Choroid plexus epithelial cell (primary cell): ENCODE measurements at regions not wholly inside any gene's neighbourhood (a gene's known extent, or its start where the extent isn't known, plus 50 kb on each side); places are given as distances from the start of the nearest gene placed in this dataset.
"Not testable (repeated sequence)": the region's sequence is repeated elsewhere in the genome, so short reads cannot be mapped to it uniquely, and the experiment has no call there.

Source experiments
- DNase-seq: peaks from one replicate; pipeline ENCODE4 v3.0.0-alpha.2; 2010; ENCODE audit warnings: low read depth
- H3K4me3 ChIP-seq: 2 replicates; pipeline ENCODE4 v1.5.1; 2011; ENCODE audit warnings: low read depth, mild to moderate bottlenecking, control low read depth, low read length, moderate library complexity
- TF ChIP-seq, protein P1 (sequence below): conservative IDR thresholded peaks from 2 replicates; pipeline ENCODE4 v1.5.1; 2011; ENCODE audit warnings: low read depth, mild to moderate bottlenecking, control low read depth, inconsistent platforms, low read length, moderate library complexity

DNA sequence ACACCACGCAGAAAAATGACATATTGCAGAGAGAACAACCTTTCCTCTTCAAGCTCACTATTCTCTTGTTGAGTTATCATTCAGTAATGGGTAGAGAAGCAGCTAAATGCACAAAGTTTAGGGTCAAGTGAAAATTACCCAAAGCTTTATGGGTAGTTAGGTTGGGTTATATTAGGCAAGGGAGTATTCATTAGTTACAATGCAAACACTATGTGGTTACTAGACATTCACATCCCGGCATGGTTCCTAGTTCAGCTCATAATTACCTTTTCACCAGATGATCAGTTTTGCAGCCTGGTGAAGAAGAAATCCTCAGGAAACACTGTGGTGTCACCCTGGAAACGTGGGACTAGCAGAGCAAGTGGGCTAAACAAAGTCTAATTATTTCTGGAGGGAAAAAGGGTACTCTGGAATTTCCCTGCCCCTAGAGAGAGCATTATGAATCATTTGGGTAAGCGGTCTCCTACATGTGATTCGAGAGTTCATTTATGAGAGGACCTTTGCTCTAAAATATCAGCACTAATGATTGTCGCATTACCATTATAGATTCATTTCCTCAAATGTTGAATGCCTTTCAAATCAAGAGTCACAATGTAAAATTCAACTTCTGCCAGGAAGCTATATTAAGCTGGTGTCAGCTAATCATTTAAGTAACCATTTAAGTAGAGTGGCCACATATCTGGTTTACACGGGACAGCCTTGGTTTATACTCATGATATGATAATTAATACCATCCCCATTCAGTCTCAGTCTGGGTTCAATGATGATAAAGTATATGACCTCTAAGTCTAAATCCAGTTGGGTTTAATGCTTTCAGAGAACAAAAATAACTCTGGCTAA is 1208.0 kb downstream of the DIAPH3 start:
- TF ChIP-seq, protein P1, sequence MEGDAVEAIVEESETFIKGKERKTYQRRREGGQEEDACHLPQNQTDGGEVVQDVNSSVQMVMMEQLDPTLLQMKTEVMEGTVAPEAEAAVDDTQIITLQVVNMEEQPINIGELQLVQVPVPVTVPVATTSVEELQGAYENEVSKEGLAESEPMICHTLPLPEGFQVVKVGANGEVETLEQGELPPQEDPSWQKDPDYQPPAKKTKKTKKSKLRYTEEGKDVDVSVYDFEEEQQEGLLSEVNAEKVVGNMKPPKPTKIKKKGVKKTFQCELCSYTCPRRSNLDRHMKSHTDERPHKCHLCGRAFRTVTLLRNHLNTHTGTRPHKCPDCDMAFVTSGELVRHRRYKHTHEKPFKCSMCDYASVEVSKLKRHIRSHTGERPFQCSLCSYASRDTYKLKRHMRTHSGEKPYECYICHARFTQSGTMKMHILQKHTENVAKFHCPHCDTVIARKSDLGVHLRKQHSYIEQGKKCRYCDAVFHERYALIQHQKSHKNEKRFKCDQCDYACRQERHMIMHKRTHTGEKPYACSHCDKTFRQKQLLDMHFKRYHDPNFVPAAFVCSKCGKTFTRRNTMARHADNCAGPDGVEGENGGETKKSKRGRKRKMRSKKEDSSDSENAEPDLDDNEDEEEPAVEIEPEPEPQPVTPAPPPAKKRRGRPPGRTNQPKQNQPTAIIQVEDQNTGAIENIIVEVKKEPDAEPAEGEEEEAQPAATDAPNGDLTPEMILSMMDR: no peak
- DNase-seq: no peak
- H3K4me3 ChIP-seq: no peak overlapping the region

DNA sequence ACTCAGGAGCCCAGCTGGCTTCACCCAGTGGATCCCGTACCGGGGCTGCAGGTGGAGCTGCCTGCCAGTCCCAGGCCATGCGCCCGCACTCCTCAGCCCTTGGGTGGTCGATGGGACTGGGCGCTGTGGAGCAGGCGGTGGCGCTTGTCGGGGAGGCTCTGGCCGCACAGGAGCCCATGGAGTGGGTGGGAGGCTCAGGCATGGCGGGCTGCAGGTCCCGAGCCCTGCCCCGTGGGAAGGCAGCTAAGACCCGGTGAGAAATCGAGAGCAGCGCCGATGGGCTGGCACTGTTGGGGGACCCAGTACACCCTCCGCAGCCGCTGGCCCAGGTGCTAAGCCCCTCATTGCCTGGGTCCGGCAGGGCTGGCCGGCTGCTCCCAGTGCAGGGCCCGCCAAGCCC is 1205.6 kb downstream of the DIAPH3 start:
- DNase-seq, H3K4me3 ChIP-seq: not testable (repeated sequence)

DNA sequence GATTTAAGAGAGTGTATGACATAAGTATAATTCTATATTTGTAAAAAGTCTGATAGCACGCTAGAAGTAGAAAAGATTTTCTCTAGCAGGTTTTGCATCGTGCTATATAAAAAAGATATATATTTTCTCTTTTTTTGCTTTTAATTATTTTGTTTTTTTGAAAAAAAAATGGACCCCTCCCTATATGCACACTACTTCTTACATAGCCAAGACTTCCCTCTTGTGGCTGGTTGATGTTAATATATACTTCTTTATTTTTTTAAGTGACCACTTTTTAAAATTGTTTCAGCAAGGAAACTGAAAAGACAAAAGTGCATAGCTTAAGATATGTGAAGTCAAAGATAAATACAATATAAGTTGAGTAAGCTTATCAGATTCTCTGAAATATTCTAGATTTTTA is 1202.8 kb downstream of the DIAPH3 start:
- peak; percentile 69 for DNase-seq
- H3K4me3 ChIP-seq: no peak overlapping the region
- TF ChIP-seq, protein P1: peak; percentile 43

DNA sequence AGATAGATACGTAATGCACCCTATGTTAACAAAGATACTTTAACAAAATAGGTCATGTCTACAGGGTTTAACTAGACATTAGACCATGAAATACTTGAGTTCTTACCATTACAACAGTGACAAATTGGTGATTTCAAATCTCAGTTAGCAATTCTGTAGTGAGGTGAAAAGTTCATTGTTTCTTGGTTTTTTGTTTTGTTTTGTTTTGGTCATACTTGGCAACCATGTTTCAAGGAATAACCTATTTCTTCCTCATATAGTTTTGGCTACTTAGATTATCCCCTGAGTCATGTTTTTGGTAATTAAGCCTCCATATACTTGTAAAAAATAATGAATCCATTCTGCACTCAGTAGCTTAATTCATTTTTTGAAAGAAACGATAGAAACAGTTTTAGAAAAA is 1200.4 kb downstream of the DIAPH3 start:
- no peak overlapping the region for H3K4me3 ChIP-seq
- TF ChIP-seq, protein P1: no peak
- DNase-seq: peak; percentile 17

DNA sequence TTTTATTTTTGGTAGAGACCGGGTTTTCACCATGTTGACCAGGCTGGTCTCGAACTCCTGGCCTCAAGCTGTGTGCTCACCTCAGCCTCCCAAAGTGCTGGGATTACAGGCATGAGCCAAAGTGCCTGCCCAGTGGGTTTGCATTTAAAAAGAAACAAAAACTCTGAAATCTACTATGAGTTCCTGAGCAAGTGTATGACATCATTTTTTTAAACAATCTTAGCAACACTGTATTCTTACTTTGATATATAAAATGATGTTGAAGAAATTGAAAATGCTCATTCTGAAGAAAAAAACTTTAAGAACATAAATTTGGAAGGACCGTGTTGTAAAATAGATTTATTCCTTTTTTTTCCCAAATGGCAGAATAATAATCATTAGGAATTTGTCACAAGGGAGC is 1199.7 kb downstream of the DIAPH3 start:
- H3K4me3 ChIP-seq: no peak overlapping the region
- DNase-seq: no peak
- TF ChIP-seq, protein P1: no peak

DNA sequence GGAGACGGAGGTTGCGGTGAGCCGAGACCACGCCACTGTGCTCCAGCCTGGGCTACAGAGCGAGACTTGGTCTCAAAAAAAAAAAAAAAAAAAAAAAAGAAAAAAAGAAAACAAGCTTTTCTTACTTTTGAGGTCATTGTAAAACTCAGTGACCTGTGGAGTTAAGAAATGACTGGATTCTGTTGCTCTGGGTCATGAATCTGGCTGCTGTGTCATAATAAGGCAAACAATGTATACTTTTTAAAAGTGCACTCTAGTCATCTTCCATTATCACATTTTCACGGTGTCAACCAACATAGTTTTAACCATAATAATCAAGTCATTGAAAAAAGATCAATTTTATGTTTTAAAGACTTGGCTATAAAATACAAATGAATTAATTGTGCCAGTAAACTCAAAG is 1186.6 kb downstream of the DIAPH3 start:
- H3K4me3 ChIP-seq: no peak overlapping the region
- TF ChIP-seq, protein P1: no peak
- DNase-seq: no peak

DNA sequence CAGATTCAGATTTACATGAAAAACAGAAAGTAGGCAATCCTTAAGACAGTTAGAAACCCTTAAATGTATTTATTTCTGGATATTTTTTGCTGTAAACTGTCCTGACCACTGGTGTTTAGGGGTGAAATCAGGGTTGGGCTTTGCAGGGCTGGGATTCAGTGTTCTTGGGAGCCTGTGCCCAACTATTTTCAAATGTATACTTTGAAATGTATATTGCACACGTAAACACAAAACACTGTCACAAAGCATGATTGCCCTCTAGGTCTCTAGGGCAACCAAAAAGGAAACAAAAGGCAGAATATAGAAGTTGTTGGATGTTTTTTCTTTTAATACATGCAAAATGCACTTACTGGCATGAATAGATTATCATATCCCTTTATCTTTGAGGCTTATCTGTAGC is 1185.4 kb downstream of the DIAPH3 start:
- H3K4me3 ChIP-seq: no peak overlapping the region
- no peak for DNase-seq
- TF ChIP-seq, protein P1: no peak
